Vagina (tissue), 2 donors: ENCODE measurements at regions not wholly inside any gene's neighbourhood (a gene's known extent, or its start where the extent isn't known, plus 50 kb on each side); places are given as distances from the start of the nearest gene placed in this dataset.

ENCODE experiments used
- DNase-seq, 2 donors: peaks; one replicate each; pipeline ENCODE4 v3.0.0-alpha.2; 2017; ENCODE audit errors: extremely low spot score in 2 of 2
- H3K27ac ChIP-seq: fragments of 200-600 bp; sonication (generic); one replicate; pipeline ENCODE4 v1.5.1; 2019
- H3K27me3 ChIP-seq: fragments of 200-600 bp; sonication (generic); one replicate; pipeline ENCODE4 v1.5.1; 2019
- H3K36me3 ChIP-seq, 2 donors: fragments of 200-600 bp; sonication (generic); one replicate each; pipeline ENCODE4 v1.5.1; 2017 to 2019
- H3K4me1 ChIP-seq: fragments of 200-600 bp; sonication (generic); one replicate; pipeline ENCODE4 v1.5.1; 2019
- H3K4me3 ChIP-seq, 2 donors: fragments of 200-600 bp; sonication (generic); 1 replicate in 1 of 2; 2 replicates in 1 of 2; pipeline ENCODE4 v1.5.1; 2016 to 2019
- H3K9me3 ChIP-seq: fragments of 200-600 bp; sonication (generic); one replicate; pipeline ENCODE4 v1.5.1; 2019
- POLR2A ChIP-seq, 2 donors: fragments of 450-650 bp; IDR thresholded peaks; one replicate each; pipeline ENCODE4 v1.6.1; 2017; ENCODE audit warnings: antibody characterized with exemption in 2 of 2, mild to moderate bottlenecking in 2 of 2, moderate library complexity in 2 of 2
- POLR2AphosphoS5 ChIP-seq, 2 donors: sonication (generic); formaldehyde crosslinking; IDR thresholded peaks; one replicate each; pipeline ENCODE4 v1.9.0; 2017; ENCODE audit warnings: antibody characterized with exemption in 2 of 2, mild to moderate bottlenecking in 2 of 2, low read depth in 1 of 2; ENCODE audit not compliant: insufficient read depth in 1 of 2
- intact Hi-C: fragments of 100-400 bp; cut with DNase I; formaldehyde crosslinking; loops from one replicate; pipeline ENCODE4 v1.15.1; 2023
- TF ChIP-seq, protein P1 (sequence below), 3 experiments: fragments of 450-650 bp in 2 of 3; fragments of 200-600 bp in 1 of 3; sonication (generic) in 1 of 3; IDR thresholded peaks; one replicate each; pipeline ENCODE4 v1.5.1; 2017 to 2019; ENCODE audit warnings: antibody characterized with exemption in 3 of 3, mild to moderate bottlenecking in 2 of 3, moderate library complexity in 2 of 3

GRCh38 chr9:117784996-117785395 is 80.8 kb downstream of the TLR4 start:
- no peak for DNase-seq

GRCh38 chr9:117787746-117788145 is 83.5 kb downstream of the TLR4 start:
- intact Hi-C loops, result no loop called here
- no peaks in the 10 kb centered on the region for H3K27me3 ChIP-seq
- no peaks in the 10 kb centered on the region for H3K36me3 ChIP-seq
- no peak overlapping the region for H3K4me3 ChIP-seq
- no peak for DNase-seq
- H3K9me3 ChIP-seq, result no peaks in the 10 kb centered on the region
- peaks cover 10% of the 10 kb centered on the region for H3K4me1 ChIP-seq
- no peak for TF ChIP-seq POLR2AphosphoS5 (IDR thresholded peaks at IDR 0.05; ENCODE audit: insufficient read depth in 1 of 2, low read depth in 1 of 2)
- TF ChIP-seq, protein P1, sequence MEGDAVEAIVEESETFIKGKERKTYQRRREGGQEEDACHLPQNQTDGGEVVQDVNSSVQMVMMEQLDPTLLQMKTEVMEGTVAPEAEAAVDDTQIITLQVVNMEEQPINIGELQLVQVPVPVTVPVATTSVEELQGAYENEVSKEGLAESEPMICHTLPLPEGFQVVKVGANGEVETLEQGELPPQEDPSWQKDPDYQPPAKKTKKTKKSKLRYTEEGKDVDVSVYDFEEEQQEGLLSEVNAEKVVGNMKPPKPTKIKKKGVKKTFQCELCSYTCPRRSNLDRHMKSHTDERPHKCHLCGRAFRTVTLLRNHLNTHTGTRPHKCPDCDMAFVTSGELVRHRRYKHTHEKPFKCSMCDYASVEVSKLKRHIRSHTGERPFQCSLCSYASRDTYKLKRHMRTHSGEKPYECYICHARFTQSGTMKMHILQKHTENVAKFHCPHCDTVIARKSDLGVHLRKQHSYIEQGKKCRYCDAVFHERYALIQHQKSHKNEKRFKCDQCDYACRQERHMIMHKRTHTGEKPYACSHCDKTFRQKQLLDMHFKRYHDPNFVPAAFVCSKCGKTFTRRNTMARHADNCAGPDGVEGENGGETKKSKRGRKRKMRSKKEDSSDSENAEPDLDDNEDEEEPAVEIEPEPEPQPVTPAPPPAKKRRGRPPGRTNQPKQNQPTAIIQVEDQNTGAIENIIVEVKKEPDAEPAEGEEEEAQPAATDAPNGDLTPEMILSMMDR (IDR thresholded peaks at IDR 0.05), result no peak
- no peak for TF ChIP-seq POLR2A (IDR thresholded peaks at IDR 0.05)
- H3K27ac ChIP-seq, result no peak overlapping the region

More at GRCh38 chr9:117784996-117785395, 80.8 kb downstream of the TLR4 start:
- TF ChIP-seq POLR2AphosphoS5 (IDR thresholded peaks at IDR 0.05; ENCODE audit: insufficient read depth in 1 of 2, low read depth in 1 of 2) (no peak), POLR2A (IDR thresholded peaks at IDR 0.05) (no peak)
- TF ChIP-seq, protein P1 (IDR thresholded peaks at IDR 0.05), result no peak
- H3K4me1 ChIP-seq, result peaks cover 10% of the 10 kb centered on the region
- H3K27ac ChIP-seq, result no peak overlapping the region
- H3K9me3 ChIP-seq, result no peaks in the 10 kb centered on the region
- intact Hi-C loops, result no loop called here
- H3K36me3 ChIP-seq, result no peaks in the 10 kb centered on the region
- H3K27me3 ChIP-seq, result no peaks in the 10 kb centered on the region
- H3K4me3 ChIP-seq, result no peak overlapping the region

GRCh38 chr9:117795271-117795670 is 91.1 kb downstream of the TLR4 start:
- Histone ChIP-seq H3K9me3 (no peaks in the 10 kb centered on the region), H3K4me3 (no peak overlapping the region), H3K27ac (no peak overlapping the region), H3K36me3 (no peaks in the 10 kb centered on the region), H3K4me1 (no peaks in the 10 kb centered on the region), H3K27me3 (no peaks in the 10 kb centered on the region)
- intact Hi-C loops, result no loop called here
- no peak for TF ChIP-seq POLR2A (IDR thresholded peaks at IDR 0.05)
- TF ChIP-seq, protein P1 (IDR thresholded peaks at IDR 0.05), result no peak
- TF ChIP-seq POLR2AphosphoS5 (IDR thresholded peaks at IDR 0.05; ENCODE audit: insufficient read depth in 1 of 2, low read depth in 1 of 2), result no peak
- no peak for DNase-seq

DNA sequence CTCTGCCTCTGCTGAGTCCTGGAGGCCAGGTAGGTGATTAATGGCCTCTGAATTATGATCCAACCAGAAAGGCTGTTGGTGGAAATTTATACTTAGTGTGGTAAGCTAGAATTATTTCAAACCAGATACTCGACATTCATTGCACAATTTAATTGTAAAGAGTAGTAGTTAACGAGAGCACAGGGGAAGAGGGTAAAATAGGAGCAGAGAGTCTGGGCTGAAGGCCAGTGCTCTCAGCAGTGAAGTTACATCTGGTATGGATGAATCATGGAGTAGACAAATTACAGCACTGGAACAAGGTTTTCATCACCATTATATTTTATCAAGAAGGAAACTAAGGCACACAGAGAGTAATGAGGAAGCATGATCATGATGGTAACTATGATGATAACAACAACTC is 92.5 kb downstream of the TLR4 start:
- H3K27me3 ChIP-seq, result no peaks in the 10 kb centered on the region
- H3K4me3 ChIP-seq, result no peak overlapping the region
- intact Hi-C loops, result no loop called here
- H3K27ac ChIP-seq, result no peak overlapping the region
- TF ChIP-seq, protein P1 (IDR thresholded peaks at IDR 0.05), result no peak
- no peak for TF ChIP-seq POLR2AphosphoS5 (IDR thresholded peaks at IDR 0.05; ENCODE audit: insufficient read depth in 1 of 2, low read depth in 1 of 2)
- TF ChIP-seq POLR2A (IDR thresholded peaks at IDR 0.05), result no peak
- DNase-seq, result no peak
- no peaks in the 10 kb centered on the region for H3K9me3 ChIP-seq
- no peaks in the 10 kb centered on the region for H3K4me1 ChIP-seq
- no peaks in the 10 kb centered on the region for H3K36me3 ChIP-seq

DNA sequence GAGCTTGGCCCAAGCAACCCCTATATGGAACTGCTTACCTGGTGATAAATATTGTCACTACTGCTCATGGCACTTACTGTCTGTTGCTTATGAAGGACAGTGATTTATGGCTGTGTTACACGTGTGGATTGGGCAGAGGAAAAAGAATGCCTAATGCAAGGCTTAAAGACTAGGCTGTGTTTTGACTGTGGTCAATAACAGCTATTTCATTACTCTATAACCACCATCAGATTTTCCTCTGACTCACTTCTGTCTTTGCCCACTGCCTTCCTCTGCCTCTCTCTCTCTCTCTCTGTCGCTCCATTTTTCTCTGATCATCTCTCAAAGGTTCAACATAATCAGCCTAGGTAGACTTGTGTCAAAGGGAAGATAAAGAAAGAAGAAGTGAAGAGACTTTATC is 96.2 kb downstream of the TLR4 start:
- DNase-seq, result no peak
- Histone ChIP-seq H3K27me3 (no peaks in the 10 kb centered on the region), H3K4me1 (no peaks in the 10 kb centered on the region), H3K9me3 (no peaks in the 10 kb centered on the region), H3K4me3 (no peak overlapping the region), H3K36me3 (no peaks in the 10 kb centered on the region), H3K27ac (no peak overlapping the region)
- TF ChIP-seq, protein P1 (IDR thresholded peaks at IDR 0.05), result no peak
- TF ChIP-seq POLR2AphosphoS5 (IDR thresholded peaks at IDR 0.05; ENCODE audit: insufficient read depth in 1 of 2, low read depth in 1 of 2) (no peak), POLR2A (IDR thresholded peaks at IDR 0.05) (no peak)
- intact Hi-C loops, result no loop called here
